Hepatocyte (in vitro differentiated cells): ENCODE measurements at regions not wholly inside any gene's neighbourhood (a gene's known extent, or its start where the extent isn't known, plus 50 kb on each side); places are given as distances from the start of the nearest gene placed in this dataset.

ENCODE experiments used
- DNase-seq: peaks from one replicate; pipeline ENCODE4 v3.0.0-alpha.2; 2016; ENCODE audit warnings: low spot score
- H2AFZ ChIP-seq: fragments of 200-600 bp; sonication (generic); 2 replicates; pipeline ENCODE4 v1.6.0; 2016; ENCODE audit warnings: antibody characterized with exemption, mild to moderate bottlenecking
- H3K27ac ChIP-seq: fragments of 200-600 bp; sonication (generic); 2 replicates; pipeline ENCODE4 v1.5.1; 2016; ENCODE audit warnings: mild to moderate bottlenecking
- H3K27me3 ChIP-seq: fragments of 200-600 bp; sonication (generic); 2 replicates; pipeline ENCODE4 v1.6.1; 2016
- H3K36me3 ChIP-seq: fragments of 200-600 bp; sonication (generic); replicated peaks from 2 replicates; pipeline ENCODE4 v1.5.1; 2016; ENCODE audit warnings: low read depth; ENCODE audit not compliant: insufficient read depth
- H3K4me1 ChIP-seq: fragments of 200-600 bp; sonication (generic); 2 replicates; pipeline ENCODE4 v1.5.1; 2016; ENCODE audit warnings: mild to moderate bottlenecking, moderate library complexity; ENCODE audit not compliant: insufficient read depth
- H3K4me2 ChIP-seq: fragments of 200-600 bp; sonication (generic); 2 replicates; pipeline ENCODE4 v1.6.0; 2016
- H3K4me3 ChIP-seq: fragments of 200-600 bp; sonication (generic); 2 replicates; pipeline ENCODE4 v1.5.1; 2016; ENCODE audit warnings: mild to moderate bottlenecking
- H3K79me2 ChIP-seq: fragments of 200-600 bp; sonication (generic); 2 replicates; pipeline ENCODE4 v1.6.0; 2017; ENCODE audit warnings: mild to moderate bottlenecking
- H3K9me2 ChIP-seq: fragments of 200-600 bp; sonication (generic); replicated peaks from 2 replicates; pipeline ENCODE4 v1.6.0; 2017; ENCODE audit warnings: mild to moderate bottlenecking; ENCODE audit not compliant: insufficient read depth
- H3K9me3 ChIP-seq: fragments of 200-600 bp; sonication (generic); 2 replicates; pipeline ENCODE4 v1.5.1; 2016; ENCODE audit warnings: low read depth, mild to moderate bottlenecking
- H4K20me1 ChIP-seq: fragments of 200-600 bp; sonication (generic); 2 replicates; pipeline ENCODE4 v1.6.0; 2016; ENCODE audit warnings: mild to moderate bottlenecking; ENCODE audit not compliant: insufficient read depth, poor library complexity, severe bottlenecking
- EZH2 ChIP-seq: fragments of 200-600 bp; sonication (generic); IDR thresholded peaks from 2 replicates; pipeline ENCODE4 v1.6.1; 2016; ENCODE audit warnings: antibody characterized with exemption, mild to moderate bottlenecking, borderline replicate concordance
- EZH2phosphoT487 ChIP-seq: fragments of 200-600 bp; sonication (generic); IDR thresholded peaks from one replicate; pipeline ENCODE4 v1.6.1; 2018; ENCODE audit warnings: antibody characterized with exemption, mild to moderate bottlenecking, low read depth, moderate library complexity; ENCODE audit not compliant: unreplicated experiment, severe bottlenecking
- WGBS: methylation state at CpG from one replicate; pipeline ENCODE4 v1.1.6; 2016; ENCODE audit warnings: low lambda C conversion rate; ENCODE audit errors: missing lambda C conversion rate; 5-methylcytosine and 5-hydroxymethylcytosine counted together
- TF ChIP-seq, protein P1 (sequence below): fragments of 200-600 bp; sonication (generic); IDR thresholded peaks from 2 replicates; pipeline ENCODE4 v1.5.1; 2016; ENCODE audit warnings: antibody characterized with exemption, mild to moderate bottlenecking; ENCODE audit not compliant: poor library complexity

DNA sequence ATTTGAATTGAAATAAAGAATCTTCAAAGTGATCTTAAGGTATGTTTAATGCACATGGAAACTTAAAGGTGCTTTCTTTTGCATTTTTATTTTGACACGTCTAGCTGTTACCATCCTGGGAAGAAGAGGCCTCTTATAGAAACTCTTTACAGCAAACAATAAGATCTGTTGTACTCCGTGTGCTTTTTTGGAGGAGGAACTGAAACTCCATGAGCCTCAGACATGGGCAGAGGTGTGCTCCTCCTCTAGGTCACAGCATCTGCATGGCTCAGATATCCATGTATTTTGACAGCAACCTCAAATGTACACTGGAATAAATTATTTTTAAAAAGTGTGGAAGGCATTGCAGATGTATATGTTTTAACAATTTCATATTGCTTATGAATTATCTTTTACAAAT lies 783.3 kb upstream of the SALL3 start:
- no peaks in the 10 kb centered on the region for H3K27me3 ChIP-seq
- no peak overlapping the region for H2AFZ ChIP-seq
- H3K9me2 ChIP-seq = no peaks in the 10 kb centered on the region
- no peaks in the 10 kb centered on the region for H3K36me3 ChIP-seq
- TF ChIP-seq EZH2phosphoT487 = no peak
- 87% methylated on average over 2 of the region's 2 CpGs for WGBS
- H3K27ac ChIP-seq = no peak overlapping the region
- no peaks in the 10 kb centered on the region for H3K9me3 ChIP-seq
- H3K4me3 ChIP-seq = no peak overlapping the region
- no peaks in the 10 kb centered on the region for H3K4me1 ChIP-seq
- no peak overlapping the region for H3K4me2 ChIP-seq
- H3K79me2 ChIP-seq = no peaks in the 10 kb centered on the region
- no peaks in the 10 kb centered on the region for H4K20me1 ChIP-seq
- no peak for DNase-seq

- H3K27me3 ChIP-seq = no peaks in the 10 kb centered on the region
- H3K4me1 ChIP-seq = no peaks in the 10 kb centered on the region
- H3K79me2 ChIP-seq = no peaks in the 10 kb centered on the region
- no peaks in the 10 kb centered on the region for H3K9me2 ChIP-seq
- TF ChIP-seq, protein P1, sequence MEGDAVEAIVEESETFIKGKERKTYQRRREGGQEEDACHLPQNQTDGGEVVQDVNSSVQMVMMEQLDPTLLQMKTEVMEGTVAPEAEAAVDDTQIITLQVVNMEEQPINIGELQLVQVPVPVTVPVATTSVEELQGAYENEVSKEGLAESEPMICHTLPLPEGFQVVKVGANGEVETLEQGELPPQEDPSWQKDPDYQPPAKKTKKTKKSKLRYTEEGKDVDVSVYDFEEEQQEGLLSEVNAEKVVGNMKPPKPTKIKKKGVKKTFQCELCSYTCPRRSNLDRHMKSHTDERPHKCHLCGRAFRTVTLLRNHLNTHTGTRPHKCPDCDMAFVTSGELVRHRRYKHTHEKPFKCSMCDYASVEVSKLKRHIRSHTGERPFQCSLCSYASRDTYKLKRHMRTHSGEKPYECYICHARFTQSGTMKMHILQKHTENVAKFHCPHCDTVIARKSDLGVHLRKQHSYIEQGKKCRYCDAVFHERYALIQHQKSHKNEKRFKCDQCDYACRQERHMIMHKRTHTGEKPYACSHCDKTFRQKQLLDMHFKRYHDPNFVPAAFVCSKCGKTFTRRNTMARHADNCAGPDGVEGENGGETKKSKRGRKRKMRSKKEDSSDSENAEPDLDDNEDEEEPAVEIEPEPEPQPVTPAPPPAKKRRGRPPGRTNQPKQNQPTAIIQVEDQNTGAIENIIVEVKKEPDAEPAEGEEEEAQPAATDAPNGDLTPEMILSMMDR = no peak
- no peak for DNase-seq
- H3K4me3 ChIP-seq = no peak overlapping the region
- no peaks in the 10 kb centered on the region for H4K20me1 ChIP-seq
- H2AFZ ChIP-seq = no peak overlapping the region
- H3K36me3 ChIP-seq = no peaks in the 10 kb centered on the region
- no peak overlapping the region for H3K27ac ChIP-seq
- 88% methylated on average over 5 of the region's 5 CpGs for WGBS
- H3K4me2 ChIP-seq = no peak overlapping the region
- no peaks in the 10 kb centered on the region for H3K9me3 ChIP-seq
Observed at GRCh38 chr18:78199002-78199401, 780.6 kb upstream of the SALL3 start.

DNA sequence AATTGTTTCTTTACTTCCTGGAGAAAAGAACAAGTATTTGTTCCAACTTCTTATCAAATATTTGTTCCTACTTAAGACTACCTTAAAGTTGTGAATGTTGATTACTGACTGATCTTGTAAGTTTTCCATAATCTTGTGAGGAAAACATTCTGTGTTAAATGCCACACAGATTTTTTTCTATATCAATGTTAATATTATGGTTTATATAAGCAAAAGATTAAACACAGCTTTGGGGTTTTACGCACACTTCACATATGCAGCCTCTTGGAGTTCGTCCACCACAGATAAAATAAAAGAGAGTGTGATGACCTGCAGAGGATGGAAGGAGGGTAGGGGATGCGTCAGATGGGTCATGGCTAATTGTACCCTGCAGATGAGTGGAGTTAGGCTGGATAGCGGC lies 780.0 kb upstream of the SALL3 start:
- H3K36me3 ChIP-seq = no peaks in the 10 kb centered on the region
- H3K9me2 ChIP-seq = no peaks in the 10 kb centered on the region
- no peaks in the 10 kb centered on the region for H3K9me3 ChIP-seq
- H3K4me3 ChIP-seq = no peak overlapping the region
- DNase-seq = no peak
- H2AFZ ChIP-seq = no peak overlapping the region
- H3K27ac ChIP-seq = no peak overlapping the region
- H4K20me1 ChIP-seq = no peaks in the 10 kb centered on the region
- H3K4me2 ChIP-seq = no peak overlapping the region
- WGBS = 63% methylated on average over 4 of the region's 4 CpGs
- no peaks in the 10 kb centered on the region for H3K4me1 ChIP-seq
- H3K79me2 ChIP-seq = no peaks in the 10 kb centered on the region
- H3K27me3 ChIP-seq = no peaks in the 10 kb centered on the region
- TF ChIP-seq, protein P1 = no peak
- no peak for TF ChIP-seq EZH2
- TF ChIP-seq EZH2phosphoT487 = no peak

DNA sequence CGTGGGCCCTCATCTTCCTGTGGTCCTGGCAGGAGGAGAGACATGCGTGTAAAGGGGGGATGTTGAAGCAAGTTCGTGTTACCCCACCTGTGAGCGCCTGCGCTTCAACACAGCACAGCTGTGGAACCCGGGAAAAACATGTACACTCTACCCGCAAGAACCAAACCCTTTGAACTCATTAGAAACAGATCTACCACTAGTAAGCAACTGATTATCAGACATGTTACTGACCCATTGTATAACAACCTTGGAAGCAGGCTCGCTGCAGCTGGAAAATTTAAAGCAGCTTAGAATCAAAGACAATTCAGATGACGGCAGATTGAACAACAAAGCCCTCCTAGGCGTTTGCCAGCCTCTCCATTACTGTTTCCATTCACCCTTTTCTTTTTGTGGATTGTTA lies 771.7 kb upstream of the SALL3 start:
- Histone ChIP-seq H4K20me1 (no peaks in the 10 kb centered on the region), H3K4me3 (no peak overlapping the region), H3K9me2 (no peaks in the 10 kb centered on the region), H3K36me3 (no peaks in the 10 kb centered on the region), H3K79me2 (no peaks in the 10 kb centered on the region), H3K27me3 (no peaks in the 10 kb centered on the region), H2AFZ (no peak overlapping the region), H3K27ac (no peak overlapping the region), H3K4me2 (no peak overlapping the region), H3K4me1 (no peaks in the 10 kb centered on the region), H3K9me3 (no peaks in the 10 kb centered on the region)
- TF ChIP-seq, protein P1 = no peak
- TF ChIP-seq EZH2 (no peak), EZH2phosphoT487 (no peak)
- 75% methylated on average over 10 of the region's 10 CpGs for WGBS
- DNase-seq = no peak
